GM21737 (cell line): ENCODE measurements at regions not wholly inside any gene's neighbourhood (a gene's known extent, or its start where the extent isn't known, plus 50 kb on each side); places are given as distances from the start of the nearest gene placed in this dataset.

Experiments used
- ATAC-seq: cut with Tn5 transposase; IDR thresholded peaks from one replicate; pipeline ENCODE4 v1.9.1; 2021; ENCODE audit warnings: mild to moderate bottlenecking, moderate library complexity; ENCODE audit not compliant: unreplicated experiment

- no peak for ATAC-seq
These were observed 565.7 kb downstream of the SLC4A3 start for GRCh38 chr2:220192994-220193753.

GRCh38 chr2:220194630-220195584, 567.5 kb downstream of the SLC4A3 start:
- no peak for ATAC-seq

GRCh38 chr2:220198896-220199295, 571.5 kb downstream of the SLC4A3 start:
- no peak for ATAC-seq

DNA sequence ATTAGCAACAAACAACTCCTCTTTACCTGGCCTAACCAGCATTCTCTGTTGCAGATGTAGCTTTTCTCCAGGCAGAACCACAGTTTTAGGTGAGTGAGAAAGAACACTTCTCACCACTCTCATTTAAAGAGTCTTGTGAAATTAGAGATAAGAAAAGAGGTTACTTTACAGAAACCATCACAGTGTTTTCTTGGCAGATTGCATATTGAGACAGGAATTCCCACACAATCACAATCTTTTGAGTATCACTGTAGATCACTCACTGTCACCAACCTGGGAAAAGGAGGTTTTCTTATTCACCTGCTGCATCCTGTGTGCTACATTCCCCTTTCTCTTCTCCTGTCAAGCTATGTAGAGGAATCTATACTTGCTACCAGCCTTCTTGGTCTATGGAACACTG, 574.6 kb downstream of the SLC4A3 start:
- no peak for ATAC-seq

DNA sequence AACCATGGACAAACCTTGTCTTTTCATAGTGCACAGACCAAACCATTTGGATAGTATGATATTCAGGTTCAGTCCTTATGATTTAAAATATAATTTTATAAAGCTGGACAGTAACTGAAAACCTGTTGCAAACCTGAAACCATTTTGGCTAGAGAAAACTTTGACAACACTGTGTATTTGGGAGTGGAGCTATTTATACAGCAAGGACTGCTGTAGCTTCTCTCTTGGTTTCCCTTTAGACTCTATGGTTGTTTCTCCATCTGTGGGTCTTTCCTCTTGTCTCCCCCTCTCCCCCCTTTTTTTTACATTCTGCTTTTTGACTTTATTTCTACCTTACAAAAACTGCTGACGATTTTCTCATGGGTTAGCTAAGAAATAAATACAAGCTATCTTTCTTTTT, 581.7 kb downstream of the SLC4A3 start:
- ATAC-seq: no peak

- no peak for ATAC-seq
These were observed 582.3 kb downstream of the SLC4A3 start for GRCh38 chr2:220209751-220210150.

GRCh38 chr2:220212296-220213080, 585.1 kb downstream of the SLC4A3 start:
- no peak for ATAC-seq

DNA sequence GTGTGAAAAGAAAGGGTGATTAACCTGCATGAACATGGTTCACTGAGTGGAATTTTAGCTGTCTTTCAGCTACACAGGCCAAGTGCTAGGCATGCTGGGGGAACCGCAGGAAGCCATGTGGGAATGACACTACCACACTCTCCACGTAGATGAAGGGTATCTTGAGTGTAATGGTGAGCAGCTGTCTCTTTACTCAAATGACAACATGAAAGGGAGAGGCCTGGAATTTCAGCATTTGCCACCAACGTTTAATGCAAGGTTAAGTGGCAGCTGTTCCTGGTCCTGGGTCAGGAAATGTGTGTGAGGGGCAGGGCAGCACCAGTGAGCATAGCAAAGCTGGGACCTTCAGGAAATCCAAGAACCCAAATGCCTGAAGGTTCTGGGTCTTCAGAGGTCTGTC, 588.4 kb downstream of the SLC4A3 start:
- no peak for ATAC-seq

DNA sequence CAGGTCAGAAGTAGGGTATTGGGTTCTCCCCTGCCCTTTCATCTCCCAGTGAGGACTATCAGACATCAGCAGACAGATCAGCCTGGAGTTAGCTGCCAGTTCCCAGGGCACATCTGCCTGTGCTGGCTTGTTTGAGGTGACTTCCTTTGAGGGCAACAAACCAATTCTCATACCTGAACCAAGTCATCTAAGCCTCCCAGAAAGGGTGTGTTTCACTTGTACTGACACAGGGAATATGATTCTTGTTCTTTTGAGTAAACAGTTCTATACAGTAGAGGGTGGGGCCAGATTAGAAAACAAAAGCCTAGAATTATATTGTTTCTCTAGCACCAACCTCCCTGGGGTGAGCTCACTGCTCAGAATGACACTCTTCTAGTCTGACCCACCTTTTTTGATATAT, 591.9 kb downstream of the SLC4A3 start:
- no peak for ATAC-seq

DNA sequence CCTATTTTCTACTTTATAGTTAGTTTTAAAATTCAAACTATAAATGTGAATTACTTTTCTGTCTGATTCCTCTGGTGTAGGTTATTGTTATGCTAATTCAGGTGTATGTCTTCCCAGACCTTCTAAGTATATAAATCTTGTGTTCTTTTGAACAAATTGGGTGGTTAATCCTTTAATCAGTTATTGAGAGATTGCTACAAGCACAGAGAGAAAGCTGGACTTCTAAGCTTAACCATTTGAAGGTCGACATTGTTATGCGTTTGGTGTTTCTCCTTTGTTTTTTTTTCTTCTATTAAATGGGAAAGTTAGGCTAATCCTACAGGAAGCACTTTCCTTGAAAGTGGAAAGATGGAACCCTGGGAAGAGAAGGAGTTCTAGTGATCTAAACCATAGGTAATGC, 592.6 kb downstream of the SLC4A3 start:
- no peak for ATAC-seq

DNA sequence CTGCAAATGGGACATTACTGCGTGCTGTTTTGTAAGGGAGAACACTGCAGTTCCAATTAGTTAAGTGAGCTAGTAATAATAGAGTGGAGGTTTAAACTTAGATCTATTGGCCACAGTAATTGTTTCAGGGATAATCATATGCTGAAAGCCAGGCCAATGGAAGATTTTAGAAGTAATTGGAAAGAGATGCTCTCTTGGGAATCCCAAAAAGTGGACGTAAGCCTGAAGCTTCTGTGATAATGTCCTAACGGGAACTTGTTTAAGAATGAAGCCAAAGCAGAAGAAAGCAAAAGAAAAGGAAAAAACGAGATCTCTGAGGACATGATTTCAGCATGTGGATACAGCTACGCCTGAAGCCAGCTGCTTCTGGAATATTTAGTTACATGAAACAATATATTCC, 594.6 kb downstream of the SLC4A3 start:
- ATAC-seq: no peak

DNA sequence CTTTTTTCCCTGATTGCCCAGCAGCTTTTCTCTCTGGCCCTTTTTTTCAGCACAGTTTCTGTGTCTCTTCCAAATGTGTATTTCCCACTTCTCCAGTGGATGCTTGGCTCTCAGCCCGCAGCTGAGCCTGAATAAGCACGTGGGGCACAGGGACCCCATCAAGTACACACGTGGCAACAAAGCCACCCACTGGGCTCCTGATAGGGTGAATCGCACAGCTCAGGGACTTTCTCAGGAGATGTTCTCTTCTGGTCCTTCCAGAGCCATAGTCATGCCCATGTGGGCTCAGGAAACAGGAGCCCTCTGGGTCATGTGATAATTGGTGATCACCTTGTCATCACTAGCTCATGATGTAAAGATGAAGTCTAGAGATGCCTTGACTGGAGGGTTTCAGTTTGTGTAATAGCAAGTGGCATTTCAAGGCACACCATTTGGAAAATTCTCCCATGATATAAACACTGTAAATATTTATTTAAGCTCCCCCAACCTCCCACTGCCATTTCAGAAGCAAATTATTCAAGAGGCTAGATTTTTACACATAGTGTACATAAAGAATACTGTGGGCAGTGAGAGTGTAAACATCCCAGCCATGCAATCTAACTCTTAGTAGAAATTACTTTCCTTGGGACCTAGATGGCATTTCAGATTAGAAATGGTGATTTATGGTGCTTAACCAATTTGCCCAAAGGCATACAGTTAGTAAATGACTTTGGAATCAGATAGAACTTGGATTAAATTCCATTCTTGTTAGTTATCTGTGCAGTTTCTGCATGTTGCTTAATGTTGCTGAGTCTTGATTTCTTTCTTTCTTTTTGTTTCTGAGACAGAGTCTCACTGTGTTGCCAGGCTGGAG, 597.5 kb downstream of the SLC4A3 start:
- ATAC-seq: no peak

DNA sequence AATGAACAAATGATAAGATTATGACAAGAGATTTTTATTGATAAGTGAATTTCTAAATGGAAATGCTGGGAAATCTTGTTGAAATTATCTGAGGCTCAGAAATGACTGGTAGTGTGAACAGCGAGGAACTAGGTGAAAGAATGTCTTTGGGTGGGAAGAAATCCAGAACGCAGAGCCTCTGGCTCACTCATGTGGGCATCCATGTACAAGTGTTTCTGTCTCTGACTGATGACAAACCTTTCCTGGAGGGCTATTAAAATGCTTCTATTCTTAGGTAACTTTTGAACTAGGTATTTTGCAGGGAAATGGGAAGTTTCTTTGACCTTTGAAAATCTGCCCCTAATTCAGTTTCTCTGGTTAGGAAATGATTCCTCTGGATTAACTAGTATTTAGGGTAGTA, 598.6 kb downstream of the SLC4A3 start:
- ATAC-seq: no peak

DNA sequence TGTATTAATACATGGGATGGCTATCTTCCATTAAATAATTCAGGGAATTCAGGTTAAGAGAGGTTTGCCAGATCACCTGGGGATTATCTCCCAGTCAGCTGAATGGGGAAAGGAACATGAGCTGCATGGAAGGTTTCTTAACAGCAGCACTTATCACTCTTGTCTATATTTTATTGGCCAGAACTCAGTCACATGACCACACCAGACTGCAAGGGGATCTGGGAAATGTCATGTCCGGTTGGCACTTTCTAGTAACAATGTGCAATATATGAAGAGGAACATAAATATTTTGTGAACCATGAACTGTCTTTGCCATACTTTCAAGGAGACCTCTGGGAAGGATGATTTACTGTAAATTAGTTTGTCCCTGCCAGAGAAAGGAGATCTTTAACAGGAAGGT, 599.1 kb downstream of the SLC4A3 start:
- ATAC-seq: no peak

DNA sequence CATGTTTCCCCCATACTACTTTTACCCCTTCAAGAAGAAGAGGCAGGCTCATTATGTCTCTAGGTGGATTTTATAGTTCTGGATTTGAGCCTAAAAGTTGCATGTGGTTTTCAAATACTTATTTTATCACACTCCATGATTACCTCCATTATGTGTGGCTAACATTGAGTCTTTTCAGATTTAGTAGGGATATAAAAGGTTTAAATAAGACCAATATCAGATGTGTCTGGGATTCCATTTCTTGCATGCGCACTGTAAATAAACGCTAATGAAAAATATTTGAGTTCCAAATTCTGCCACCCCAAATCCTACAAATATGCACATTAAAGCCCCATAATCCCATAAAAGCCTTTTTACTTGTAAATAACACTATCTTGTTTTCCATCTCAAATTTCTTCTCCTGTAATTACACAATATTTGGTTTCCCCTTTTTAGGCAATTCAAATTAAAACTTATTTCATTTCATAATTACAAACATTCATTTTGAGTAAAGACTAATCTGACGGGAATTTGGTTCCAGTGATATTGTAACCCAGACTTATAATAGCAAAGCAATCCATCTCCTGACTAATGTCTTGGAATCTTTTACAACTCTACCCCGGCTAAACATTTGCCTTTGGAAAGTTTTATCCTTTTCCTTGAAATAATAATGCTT, 600.0 kb downstream of the SLC4A3 start:
- ATAC-seq: no peak

- ATAC-seq: no peak
These were observed 601.0 kb downstream of the SLC4A3 start for GRCh38 chr2:220228310-220229006.

DNA sequence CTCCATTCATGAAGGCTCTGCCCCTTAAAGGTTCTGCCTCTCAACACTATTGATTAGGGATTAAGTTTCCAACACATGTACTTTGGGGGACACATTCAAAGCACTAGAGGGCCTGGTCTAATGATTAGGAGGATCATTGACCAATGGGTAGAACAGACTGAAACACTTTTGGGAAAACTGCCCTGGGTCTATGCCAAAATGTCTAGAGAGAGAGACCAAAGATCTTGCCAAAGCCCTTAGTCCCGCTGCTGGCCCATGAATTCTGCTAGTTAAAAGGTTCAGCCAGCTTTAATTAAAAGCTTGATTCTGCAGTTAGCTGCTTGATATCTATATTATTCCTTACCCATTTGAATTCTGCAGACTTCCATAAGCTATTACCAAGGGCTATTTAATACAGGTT, 613.2 kb downstream of the SLC4A3 start:
- ATAC-seq: no peak

GRCh38 chr2:220241423-220241822, 614.0 kb downstream of the SLC4A3 start:
- no peak for ATAC-seq

DNA sequence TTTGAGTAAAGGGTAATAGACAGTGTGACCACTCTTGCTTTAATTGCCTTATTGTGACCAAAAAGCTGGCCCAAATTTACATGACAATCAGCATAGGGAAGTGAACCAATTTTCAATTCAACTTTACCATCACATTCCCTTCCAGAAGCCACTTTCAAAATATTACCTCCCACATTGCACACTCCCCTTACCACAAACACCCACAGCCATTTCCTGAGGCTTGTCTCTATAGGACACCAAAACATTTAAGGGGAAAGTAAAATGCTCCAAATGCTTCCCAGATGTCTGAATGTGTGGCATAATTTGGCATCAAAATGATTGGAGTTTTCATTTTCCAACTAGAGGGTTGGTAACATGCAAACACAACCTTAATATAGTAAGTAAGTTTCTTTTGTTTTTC, 616.1 kb downstream of the SLC4A3 start:
- ATAC-seq: no peak
